ENCODE measurements at regions not wholly inside any gene's neighbourhood (a gene's known extent, or its start where the extent isn't known, plus 50 kb on each side); places are given as distances from the start of the nearest gene placed in this dataset.

GRCh38 chr12:107347261-107347660 lies 253.9 kb upstream of the CRY1 start:
- TF ChIP-seq CTCF (IDR thresholded peaks at IDR 0.05; ENCODE audit: insufficient read depth, low read length, poor library complexity, severe bottlenecking) = no peak
- TF ChIP-seq EZH2phosphoT487 (conservative IDR thresholded peaks at IDR 0.05; ENCODE audit: low read length) = no peak

Data from SU-DHL-6 (cell line).